Limb (tissue), 2 donors: ENCODE measurements at regions not wholly inside any gene's neighbourhood (a gene's known extent, or its start where the extent isn't known, plus 50 kb on each side); places are given as distances from the start of the nearest gene placed in this dataset.
"Not testable (repeated sequence)": the region's sequence is repeated elsewhere in the genome, so short reads cannot be mapped to it uniquely, and the experiment has no call there.

Experiments
- DNase-seq, 2 donors: peaks; one replicate each; pipeline ENCODE4 v3.0.0-alpha.2; 2016; ENCODE audit errors: extremely low spot score in 2 of 2

GRCh38 chr5:18771097-18771610 is 1136.9 kb downstream of the TAF11L14 start:
- no peak for DNase-seq

DNA sequence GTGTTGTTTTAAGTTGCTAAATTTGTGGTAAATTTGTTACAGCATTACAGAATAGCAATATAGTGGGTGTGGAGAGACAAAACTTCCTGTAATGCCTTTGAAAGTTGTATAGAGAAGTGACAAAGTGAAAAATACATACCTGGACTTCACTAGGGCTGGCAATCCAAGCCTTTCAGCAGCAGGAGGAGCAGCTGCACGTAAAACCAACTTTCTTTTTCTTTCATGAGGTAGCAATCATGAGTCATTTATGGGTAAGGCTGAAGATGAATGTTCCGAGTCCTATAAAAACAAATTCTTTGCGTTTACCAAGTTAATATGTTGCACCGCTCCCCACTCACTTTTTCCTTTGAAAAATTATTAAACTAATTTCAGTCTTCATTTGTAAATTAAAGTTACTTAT is 1138.2 kb downstream of the TAF11L14 start:
- no peak for DNase-seq

GRCh38 chr5:18778225-18778624 is 1144.0 kb downstream of the TAF11L14 start:
- no peak for DNase-seq

- DNase-seq: no peak
Measured at GRCh38 chr5:18789218-18789998, 1155.1 kb downstream of the TAF11L14 start.

DNA sequence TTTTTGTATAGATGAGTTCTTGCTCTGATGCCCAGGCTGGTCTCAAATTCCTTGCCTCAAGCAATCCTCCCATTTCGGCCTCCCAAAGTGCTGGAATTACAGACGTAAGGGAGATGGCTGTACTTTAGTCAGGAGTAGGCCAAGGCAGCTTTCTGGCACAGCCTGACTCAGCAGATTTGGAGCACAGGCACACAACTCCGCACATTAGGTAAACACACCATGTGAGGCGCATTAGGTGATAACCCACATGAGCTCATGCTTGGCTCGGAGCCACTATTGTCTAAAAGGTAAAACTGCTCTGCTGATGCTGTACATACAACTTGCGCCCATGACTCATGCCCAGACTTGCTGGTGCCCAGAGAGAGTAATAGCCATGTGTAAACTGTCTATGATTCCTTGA is 1157.9 kb downstream of the TAF11L14 start:
- DNase-seq: no peak

DNA sequence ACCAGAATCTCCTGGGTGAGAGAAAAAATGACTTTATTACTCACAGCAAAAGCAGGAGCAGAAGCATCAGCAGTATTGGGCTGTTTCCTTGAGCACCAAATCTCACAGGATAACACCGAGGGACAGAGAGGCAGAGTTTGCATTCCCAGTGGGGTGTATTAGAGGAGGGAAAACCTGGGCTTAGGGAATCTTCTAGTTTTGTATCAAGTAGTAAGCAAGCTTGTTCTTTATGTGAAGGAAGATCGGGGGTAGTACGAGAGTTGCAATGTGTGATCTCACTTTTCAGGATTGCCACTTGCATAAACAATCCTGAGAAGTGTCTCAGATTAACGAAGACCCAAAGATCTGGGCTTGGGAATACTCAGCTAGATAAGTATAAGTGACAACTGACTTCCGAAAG is 1163.0 kb downstream of the TAF11L14 start:
- DNase-seq: no peak

GRCh38 chr5:18798058-18798457 is 1163.8 kb downstream of the TAF11L14 start:
- no peak for DNase-seq

- no peak for DNase-seq
Measured at GRCh38 chr5:18799482-18800128, 1165.3 kb downstream of the TAF11L14 start.

GRCh38 chr5:18800293-18801025 is 1166.2 kb downstream of the TAF11L14 start:
- no peak for DNase-seq

GRCh38 chr5:18801413-18801812 is 1167.2 kb downstream of the TAF11L14 start:
- DNase-seq: not testable (repeated sequence)

DNA sequence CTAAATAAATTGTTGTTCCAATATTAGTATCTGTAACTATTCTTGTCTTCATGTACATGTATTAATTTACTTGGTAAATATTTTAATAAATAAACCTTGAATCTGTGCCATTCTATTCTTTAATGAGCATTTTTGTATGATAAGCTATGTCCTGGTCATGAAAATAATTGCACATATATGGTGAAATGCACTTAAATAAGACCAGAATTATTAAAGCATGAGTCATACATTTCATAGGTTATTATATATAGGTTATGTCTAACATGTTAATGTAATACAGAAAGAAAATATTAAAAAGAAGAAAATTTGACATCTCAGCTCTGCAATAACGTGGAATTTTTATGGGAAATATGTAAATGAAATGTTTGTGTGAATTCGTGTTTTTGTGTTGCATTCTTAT is 1168.1 kb downstream of the TAF11L14 start:
- no peak for DNase-seq

GRCh38 chr5:18805376-18805775 is 1171.1 kb downstream of the TAF11L14 start:
- DNase-seq: no peak

GRCh38 chr5:18807256-18808149 is 1173.2 kb downstream of the TAF11L14 start:
- no peak for DNase-seq

- DNase-seq: no peak
Measured at GRCh38 chr5:18811661-18812060, 1176.3 kb downstream of the CDH18 start.

- no peak for DNase-seq
Measured at GRCh38 chr5:18828351-18828750, 1159.6 kb downstream of the CDH18 start.

DNA sequence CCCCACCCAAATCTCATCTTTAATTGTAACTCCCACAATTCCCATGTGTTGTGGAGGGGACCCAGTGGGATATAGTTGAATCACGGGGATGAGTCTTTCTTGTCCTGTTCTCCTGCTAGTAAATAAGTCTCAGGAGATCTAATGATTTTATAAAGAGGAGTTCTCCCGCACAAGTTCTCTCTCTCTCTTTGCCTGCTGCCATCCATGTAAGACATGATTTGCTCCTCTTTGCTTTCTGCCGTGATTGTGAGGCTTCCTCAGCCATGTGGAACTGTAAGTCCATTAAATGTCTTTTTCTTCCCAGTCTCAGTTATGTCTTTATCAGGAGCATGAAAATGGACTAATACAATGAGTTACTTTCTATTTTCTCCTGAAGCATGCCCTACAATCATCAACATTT is 1158.5 kb downstream of the CDH18 start:
- no peak for DNase-seq

- DNase-seq: no peak
Measured at GRCh38 chr5:18850216-18850615, 1137.8 kb downstream of the CDH18 start.

DNA sequence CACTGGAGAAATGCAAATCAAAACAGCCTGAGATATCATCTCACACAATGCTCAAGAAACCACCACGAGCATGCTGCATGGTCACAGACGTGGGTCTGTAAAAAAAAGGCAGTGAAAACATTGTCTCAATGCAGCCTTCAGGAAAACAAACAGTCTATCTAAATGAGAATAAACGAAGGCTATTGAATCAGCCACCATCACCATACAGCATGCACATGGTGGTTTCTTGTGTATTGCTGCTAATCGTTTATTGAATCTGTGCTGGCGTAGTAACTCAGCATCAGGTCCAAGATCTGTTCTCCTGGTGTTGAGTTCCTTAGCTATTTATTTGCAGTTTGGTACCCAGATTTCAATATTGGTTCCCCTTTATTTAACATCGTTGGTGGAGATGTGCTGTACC is 1115.0 kb downstream of the CDH18 start:
- no peak for DNase-seq

- DNase-seq: no peak
Measured at GRCh38 chr5:18876565-18876964, 1111.4 kb downstream of the CDH18 start.

GRCh38 chr5:18881615-18882014 is 1106.4 kb downstream of the CDH18 start:
- no peak for DNase-seq

GRCh38 chr5:18882154-18882553 is 1105.8 kb downstream of the CDH18 start:
- no peak for DNase-seq
